GM13977 (cell line): ENCODE measurements at regions not wholly inside any gene's neighbourhood (a gene's known extent, or its start where the extent isn't known, plus 50 kb on each side); places are given as distances from the start of the nearest gene placed in this dataset.

Experiments used
- DNase-seq: peaks from one replicate; pipeline ENCODE4 v3.0.0; 2012; ENCODE audit warnings: low spot score
- CTCF ChIP-seq: IDR thresholded peaks from 2 replicates; pipeline ENCODE4 v1.5.1; 2012; ENCODE audit warnings: mild to moderate bottlenecking, control low read depth; ENCODE audit not compliant: insufficient read depth; ENCODE audit errors: extremely low read depth, missing control alignments
- in situ Hi-C: fragments of 300-500 bp; cut with MboI; formaldehyde crosslinking; loops from one replicate; pipeline ENCODE4 v1.12.0; 2022; ENCODE audit warnings: low sequenced_read_pairs, low pct_unique_long_range_greater_than_20kb, mixed read lengths, inconsistent platforms; ENCODE audit not compliant: unreplicated experiment

- DNase-seq = no peak
- in situ Hi-C loops = no loop called here
- TF ChIP-seq CTCF = no peak
Measured at GRCh38 chr11:130776061-130776419, 140.2 kb downstream of the SNX19 start.

DNA sequence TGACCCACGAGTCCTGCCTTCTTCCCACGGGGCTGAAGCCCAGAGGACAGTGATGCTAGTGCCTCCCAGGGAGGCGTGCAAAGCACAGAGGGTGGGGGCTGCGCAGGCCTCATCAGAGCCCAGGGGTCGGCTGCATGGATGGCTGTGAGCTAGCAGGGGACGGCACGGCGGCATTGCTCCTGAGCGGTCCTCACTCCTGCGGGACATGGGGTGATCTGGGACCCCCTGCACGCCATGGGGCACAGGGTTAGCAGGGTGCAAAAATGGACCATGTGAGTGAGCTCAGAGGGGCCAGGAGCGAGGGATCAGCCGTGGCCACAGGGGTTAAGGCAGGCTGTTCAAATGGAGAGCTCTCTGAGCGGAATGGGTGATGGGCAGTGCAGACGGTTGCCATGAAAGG, 138.3 kb downstream of the SNX19 start:
- in situ Hi-C loops = no loop called here
- DNase-seq = no peak
- no peak for TF ChIP-seq CTCF

DNA sequence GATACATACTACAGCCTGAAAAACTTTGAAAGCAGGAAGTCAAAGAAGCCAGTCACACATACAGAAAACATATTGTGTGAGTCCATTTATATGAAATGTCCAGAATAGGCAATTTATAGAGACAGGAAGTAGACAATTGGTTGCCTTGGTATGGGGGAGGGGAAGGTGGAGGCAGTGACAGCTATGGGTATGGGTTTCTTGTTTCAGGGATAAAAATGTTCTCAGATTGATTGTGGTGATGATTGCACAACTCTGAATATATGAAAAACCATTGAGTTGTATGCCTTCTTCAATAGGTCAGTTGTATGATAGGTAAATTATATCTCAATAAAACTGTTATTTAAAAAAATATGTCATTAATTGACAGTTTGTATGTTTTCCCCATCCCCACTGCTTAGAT, 137.6 kb downstream of the SNX19 start:
- no peak for DNase-seq
- in situ Hi-C loops = no loop called here
- TF ChIP-seq CTCF = no peak

DNA sequence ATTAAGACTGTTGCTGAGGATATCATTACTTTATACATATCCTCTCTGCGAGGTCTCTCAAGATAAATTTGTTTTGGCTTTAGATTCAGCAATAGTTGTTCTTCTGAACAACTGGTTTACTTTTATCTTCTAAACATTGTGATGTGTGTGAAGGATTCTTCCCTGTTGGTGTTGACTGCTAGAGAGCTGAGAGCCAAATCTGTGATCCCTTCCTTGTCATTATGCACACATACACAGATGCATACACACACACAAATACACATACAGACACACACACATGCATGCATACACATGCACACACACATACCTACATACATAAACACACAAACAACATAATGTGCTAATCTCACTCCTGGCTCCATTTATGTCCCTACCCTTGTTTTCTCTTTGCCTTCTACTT, 137.0 kb downstream of the SNX19 start:
- in situ Hi-C loops = no loop called here
- TF ChIP-seq CTCF = no peak
- no peak for DNase-seq

GRCh38 chr11:130779943-130780342, 136.3 kb downstream of the SNX19 start:
- no peak for DNase-seq
- no peak for TF ChIP-seq CTCF
- in situ Hi-C loops = no loop called here

- TF ChIP-seq CTCF = no peak
- DNase-seq = no peak
- in situ Hi-C loops = no loop called here
Measured at GRCh38 chr11:130780437-130780836, 135.8 kb downstream of the SNX19 start.

DNA sequence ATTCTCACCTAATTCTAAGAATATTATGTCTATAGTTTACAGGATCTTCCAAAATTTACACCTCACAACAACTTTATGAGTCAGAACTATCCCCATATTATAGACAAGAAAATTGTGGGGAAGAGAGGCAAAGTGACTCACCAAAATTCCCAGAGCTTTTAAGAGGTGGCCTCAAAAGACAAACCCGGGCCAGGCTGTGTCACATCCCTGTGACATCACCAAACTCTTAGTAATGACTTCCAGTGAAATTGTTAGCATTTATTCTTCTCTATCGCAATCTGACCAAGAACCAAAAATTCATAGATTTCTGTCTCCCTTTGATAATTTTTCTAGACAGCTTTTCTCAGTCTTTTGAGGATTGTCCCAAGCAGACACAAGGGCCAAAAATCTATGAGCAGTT, 134.3 kb downstream of the SNX19 start:
- TF ChIP-seq CTCF = no peak
- in situ Hi-C loops = no loop called here
- no peak for DNase-seq
